Activated naive CD4-positive, alpha-beta T cell treated with anti-CD3 and anti-CD28 coated beads, Interleukin-2, amount 50 U/mL, for 24 hours (primary cell): ENCODE measurements at regions not wholly inside any gene's neighbourhood (a gene's known extent, or its start where the extent isn't known, plus 50 kb on each side); places are given as distances from the start of the nearest gene placed in this dataset.

Source experiments
- H3K27ac Mint-ChIP-seq: one replicate; pipeline ENCODE4 v1.8.0; 2021; ENCODE audit warnings: mild to moderate bottlenecking, mixed read lengths
- H3K27me3 Mint-ChIP-seq: one replicate; pipeline ENCODE4 v1.8.0; 2021; ENCODE audit warnings: mixed read lengths
- H3K36me3 Mint-ChIP-seq: one replicate; pipeline ENCODE4 v1.8.0; 2021; ENCODE audit warnings: mixed read lengths
- H3K4me1 Mint-ChIP-seq: one replicate; pipeline ENCODE4 v1.8.0; 2021; ENCODE audit warnings: mixed read lengths
- H3K4me3 Mint-ChIP-seq: one replicate; pipeline ENCODE4 v1.8.0; 2021; ENCODE audit warnings: mild to moderate bottlenecking, mixed read lengths
- H3K9me3 Mint-ChIP-seq: one replicate; pipeline ENCODE4 v1.8.0; 2021; ENCODE audit warnings: mixed read lengths

DNA sequence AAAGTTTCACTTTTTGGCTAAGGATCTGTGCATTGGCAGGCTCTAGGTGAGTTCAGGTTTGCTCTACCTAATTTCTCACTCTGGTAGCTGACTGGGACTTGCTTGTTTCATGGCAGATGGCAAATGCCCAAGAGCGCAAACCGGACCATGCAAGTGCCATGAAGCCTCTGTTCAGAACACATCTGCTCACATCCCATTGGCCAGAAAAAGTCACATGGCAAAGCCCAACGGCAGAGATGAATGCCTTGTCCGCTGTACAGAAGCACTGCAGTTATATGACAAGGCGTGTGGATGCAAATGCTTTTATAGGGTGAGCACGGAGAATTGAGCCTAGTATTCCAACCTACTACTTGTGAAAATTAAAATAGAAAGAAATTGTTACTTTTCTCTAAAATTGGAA is 202.2 kb upstream of the HMGA2 start:
- no peak overlapping the region for H3K27ac Mint-ChIP-seq
- no peaks in the 10 kb centered on the region for H3K36me3 Mint-ChIP-seq
- no peaks in the 10 kb centered on the region for H3K9me3 Mint-ChIP-seq
- no peak overlapping the region for H3K4me3 Mint-ChIP-seq
- no peaks in the 10 kb centered on the region for H3K4me1 Mint-ChIP-seq
- peaks cover 19% of the 10 kb centered on the region for H3K27me3 Mint-ChIP-seq

DNA sequence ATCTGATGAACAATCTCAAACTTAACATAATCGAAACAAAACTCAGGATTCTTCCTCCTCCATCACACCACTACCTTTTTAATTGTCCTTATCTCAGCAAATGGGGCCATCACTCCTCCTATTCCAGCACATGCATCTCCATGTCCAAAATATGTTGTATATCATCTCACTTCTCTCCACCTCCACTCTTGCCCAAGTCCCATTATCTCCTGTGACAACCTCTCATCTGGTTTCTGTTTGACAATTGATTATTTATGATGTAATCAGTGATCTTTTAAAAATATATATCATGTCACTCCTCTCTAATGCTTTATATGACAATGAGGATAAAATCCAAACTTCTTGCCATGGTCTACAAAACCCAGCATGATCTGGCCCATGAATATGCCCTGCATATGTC is 200.8 kb upstream of the HMGA2 start:
- Mint-ChIP-seq H3K27me3 (peaks cover 16% of the 10 kb centered on the region), H3K4me3 (no peak overlapping the region), H3K27ac (no peak overlapping the region), H3K9me3 (no peaks in the 10 kb centered on the region), H3K36me3 (no peaks in the 10 kb centered on the region), H3K4me1 (no peaks in the 10 kb centered on the region)

DNA sequence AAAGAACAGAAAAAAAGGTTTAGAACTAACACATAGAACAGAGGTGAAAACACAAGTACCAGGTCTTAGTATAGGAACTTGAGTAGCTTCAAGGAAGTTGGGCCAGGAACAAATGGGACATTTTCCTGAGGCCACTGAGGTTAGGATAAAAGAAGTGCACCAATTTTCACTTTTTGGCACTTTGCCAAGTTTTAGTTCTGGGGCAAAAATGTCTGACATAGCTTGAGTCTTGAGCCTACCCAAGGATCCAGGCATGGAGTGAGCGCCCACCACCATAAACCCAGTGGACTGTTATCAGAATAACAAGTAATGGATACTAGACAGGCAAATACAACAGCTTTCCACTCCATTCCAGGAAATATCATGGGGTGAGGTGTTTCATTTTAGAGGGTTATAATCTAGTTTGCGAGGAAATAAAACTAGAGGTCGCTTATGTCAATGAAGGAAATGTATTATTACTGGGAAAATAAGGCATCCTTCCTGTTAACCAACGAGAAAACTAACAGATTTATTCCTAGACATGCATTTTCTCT is 199.7 kb upstream of the HMGA2 start:
- no peak overlapping the region for H3K4me3 Mint-ChIP-seq
- H3K9me3 Mint-ChIP-seq = no peaks in the 10 kb centered on the region
- H3K27ac Mint-ChIP-seq = no peak overlapping the region
- no peaks in the 10 kb centered on the region for H3K36me3 Mint-ChIP-seq
- H3K27me3 Mint-ChIP-seq = peaks cover 12% of the 10 kb centered on the region
- H3K4me1 Mint-ChIP-seq = no peaks in the 10 kb centered on the region

DNA sequence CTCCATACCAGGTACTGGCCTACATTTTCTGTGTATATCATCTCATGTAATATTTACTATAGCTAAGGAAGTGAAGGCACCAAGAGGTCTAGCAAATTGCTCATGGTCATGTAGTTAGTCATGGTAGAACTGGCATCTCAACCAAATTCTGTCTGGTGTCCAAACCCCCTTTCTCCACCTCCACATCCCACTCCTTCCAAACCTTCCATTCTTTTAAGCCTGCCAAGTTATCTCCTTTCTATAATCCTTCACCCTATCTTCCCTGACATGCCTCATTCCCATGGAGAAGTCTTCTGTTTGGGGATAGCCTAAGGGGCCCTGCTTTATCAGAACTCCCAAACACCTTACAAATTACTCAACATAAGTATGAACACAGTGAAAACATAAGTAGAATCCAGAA is 196.2 kb upstream of the HMGA2 start:
- Mint-ChIP-seq H3K27me3 (peaks cover 7% of the 10 kb centered on the region), H3K4me3 (no peak overlapping the region), H3K9me3 (no peaks in the 10 kb centered on the region), H3K4me1 (no peaks in the 10 kb centered on the region), H3K27ac (no peak overlapping the region), H3K36me3 (no peaks in the 10 kb centered on the region)

DNA sequence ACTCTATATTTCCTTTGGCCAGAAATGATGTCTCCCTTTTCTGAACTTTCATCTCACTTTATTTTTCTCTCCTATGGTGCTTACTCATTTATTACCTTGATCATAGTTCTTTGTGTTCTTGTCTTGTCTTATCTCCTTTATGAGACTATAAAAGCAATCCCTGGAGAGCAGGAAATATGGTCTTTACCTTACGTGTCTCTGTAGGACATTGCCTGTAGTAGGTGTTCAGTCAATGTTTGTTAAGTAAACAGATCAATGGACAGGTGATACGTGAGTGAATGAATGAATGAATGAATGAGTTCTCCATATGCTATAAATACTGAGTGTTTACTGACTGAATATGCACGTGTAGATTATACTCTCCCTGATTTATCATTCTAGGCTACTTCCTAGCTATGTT is 193.7 kb upstream of the HMGA2 start:
- no peak overlapping the region for H3K4me3 Mint-ChIP-seq
- no peaks in the 10 kb centered on the region for H3K4me1 Mint-ChIP-seq
- H3K36me3 Mint-ChIP-seq = no peaks in the 10 kb centered on the region
- no peak overlapping the region for H3K27ac Mint-ChIP-seq
- H3K9me3 Mint-ChIP-seq = no peaks in the 10 kb centered on the region
- peaks cover 6% of the 10 kb centered on the region for H3K27me3 Mint-ChIP-seq

DNA sequence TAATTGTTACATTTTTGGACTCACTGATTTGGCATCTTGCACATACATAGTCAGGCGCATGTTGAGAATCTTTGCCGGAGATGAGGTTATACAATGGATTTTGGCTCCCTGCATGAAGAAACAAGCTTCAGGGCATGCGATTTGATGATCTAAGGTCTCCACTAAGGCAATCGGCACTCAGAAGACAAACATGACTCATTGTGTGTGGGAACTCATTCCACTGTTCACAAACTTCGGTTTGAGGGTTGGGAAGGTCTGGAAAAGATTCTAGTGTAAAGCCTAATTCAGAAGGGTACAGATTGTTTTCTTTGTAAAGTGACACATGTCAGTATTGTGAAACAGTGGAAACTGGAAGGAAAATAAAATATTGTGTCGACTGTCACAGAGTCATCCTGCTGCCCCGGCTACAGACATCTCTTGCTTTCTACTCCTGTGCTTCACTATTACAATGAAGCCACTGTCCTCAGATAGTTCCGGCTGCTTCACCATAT is 192.6 kb upstream of the HMGA2 start:
- no peak overlapping the region for H3K4me3 Mint-ChIP-seq
- no peaks in the 10 kb centered on the region for H3K4me1 Mint-ChIP-seq
- no peak overlapping the region for H3K27ac Mint-ChIP-seq
- H3K36me3 Mint-ChIP-seq = no peaks in the 10 kb centered on the region
- peaks cover 6% of the 10 kb centered on the region for H3K27me3 Mint-ChIP-seq
- no peaks in the 10 kb centered on the region for H3K9me3 Mint-ChIP-seq

DNA sequence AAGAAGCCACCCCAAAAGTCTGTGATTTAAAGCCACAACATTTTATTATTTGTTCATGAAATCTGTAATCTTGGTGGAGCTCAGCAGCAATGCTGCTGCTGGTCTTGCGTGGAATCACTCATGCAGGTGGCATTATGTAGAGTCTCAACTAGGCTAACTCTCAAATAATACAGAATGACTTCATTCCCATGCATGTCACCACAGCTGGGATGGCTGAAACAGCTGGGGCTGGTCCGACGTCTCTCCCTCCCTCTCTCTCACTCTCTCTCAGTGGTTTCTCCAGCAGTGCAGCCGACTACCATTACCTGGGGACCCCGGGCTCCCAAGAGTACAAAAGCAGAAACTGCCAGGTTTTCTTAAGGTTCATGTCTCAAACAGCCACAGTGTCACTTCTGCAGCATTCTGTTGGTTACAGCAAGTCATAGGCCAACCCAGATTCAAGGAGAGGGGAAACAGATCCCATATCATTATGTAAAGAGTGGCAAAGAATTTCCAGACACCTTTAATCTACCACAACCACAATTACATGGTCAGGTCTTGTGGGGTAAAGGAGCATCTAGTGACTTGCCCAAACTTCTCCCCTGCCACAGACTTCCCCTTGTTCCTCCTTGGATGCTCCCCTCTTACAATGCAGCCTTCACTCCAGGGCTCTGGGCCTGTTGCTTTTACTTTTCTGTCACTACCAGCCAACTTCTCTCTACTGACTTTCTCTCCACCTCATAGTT is 192.0 kb upstream of the HMGA2 start:
- peaks cover 6% of the 10 kb centered on the region for H3K27me3 Mint-ChIP-seq
- H3K9me3 Mint-ChIP-seq = no peaks in the 10 kb centered on the region
- no peaks in the 10 kb centered on the region for H3K4me1 Mint-ChIP-seq
- H3K36me3 Mint-ChIP-seq = no peaks in the 10 kb centered on the region
- no peak overlapping the region for H3K27ac Mint-ChIP-seq
- H3K4me3 Mint-ChIP-seq = no peak overlapping the region

DNA sequence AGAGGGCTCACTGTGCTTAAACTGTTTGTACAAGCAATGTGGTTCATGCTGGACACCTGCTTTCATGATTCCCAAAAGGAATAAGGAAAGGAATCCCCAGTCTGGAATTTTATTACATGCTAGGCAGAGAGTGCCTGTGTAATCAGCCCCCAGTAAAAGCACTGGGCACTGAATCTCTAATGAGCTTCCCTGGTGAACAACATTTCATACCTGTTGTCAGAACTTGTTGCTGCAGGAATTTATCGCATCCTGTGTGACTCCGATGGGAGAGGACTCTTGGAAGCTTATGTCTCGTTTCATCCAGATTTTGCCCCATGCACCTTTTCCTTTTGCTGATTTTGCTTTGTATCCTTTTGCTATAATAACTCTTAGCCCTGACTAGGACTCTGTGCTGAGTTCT is 190.2 kb upstream of the HMGA2 start:
- Mint-ChIP-seq H3K27me3 (peaks cover 6% of the 10 kb centered on the region), H3K4me3 (no peak overlapping the region), H3K4me1 (no peaks in the 10 kb centered on the region), H3K27ac (no peak overlapping the region), H3K36me3 (no peaks in the 10 kb centered on the region), H3K9me3 (no peaks in the 10 kb centered on the region)

DNA sequence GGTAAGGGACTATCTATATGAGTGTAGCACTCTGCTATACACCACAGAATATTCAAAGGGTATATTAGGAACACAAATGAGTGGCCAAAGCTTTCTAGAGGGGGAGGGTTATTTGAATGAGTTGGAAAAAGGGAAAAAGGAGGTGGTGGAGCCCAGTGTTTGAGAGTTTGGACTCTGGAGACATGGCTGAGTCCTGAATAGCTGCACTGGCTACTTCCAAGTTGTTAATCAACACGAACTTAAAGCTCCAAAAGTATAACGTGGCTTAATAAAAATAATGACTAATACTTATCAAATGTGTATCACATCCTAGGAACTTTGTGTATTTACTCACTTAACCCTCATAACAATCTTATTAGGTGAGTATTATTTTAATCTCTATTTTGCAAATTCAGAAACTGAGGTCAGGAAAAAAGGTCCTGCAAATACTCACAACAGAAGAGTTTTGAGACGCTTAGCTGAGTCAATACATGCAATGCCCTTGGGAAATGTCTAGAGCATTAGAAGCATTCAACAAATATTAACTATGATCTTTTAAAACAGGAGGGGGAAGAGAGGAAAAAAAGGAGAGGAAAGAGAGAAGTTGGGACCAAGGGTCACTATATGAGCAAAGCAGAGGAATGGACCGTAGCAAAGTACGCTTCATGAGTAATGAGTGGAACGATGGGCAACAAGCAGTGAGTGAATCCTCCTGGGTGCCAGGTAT is 189.5 kb upstream of the HMGA2 start:
- Mint-ChIP-seq H3K36me3 (no peaks in the 10 kb centered on the region), H3K4me3 (no peak overlapping the region), H3K27me3 (peaks cover 6% of the 10 kb centered on the region), H3K27ac (no peak overlapping the region), H3K4me1 (no peaks in the 10 kb centered on the region), H3K9me3 (no peaks in the 10 kb centered on the region)

DNA sequence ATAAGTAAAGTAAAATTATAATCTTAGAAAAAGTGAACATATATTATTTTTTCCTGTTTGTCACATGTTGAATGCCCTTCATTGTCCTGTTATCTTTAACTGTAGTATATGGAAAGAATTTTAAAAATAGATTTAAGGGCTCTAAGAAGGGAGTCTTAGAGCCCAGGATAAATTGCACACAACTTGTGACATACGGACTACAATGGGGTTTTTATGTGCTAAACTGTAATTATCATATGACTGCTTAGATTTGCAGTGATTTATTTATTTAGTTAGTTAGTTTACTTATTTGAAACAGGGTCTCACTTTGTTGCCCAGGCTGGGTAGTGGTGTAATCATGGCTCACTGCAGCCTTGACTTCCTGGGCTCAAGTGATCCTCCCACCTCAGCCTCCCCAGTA is 187.8 kb upstream of the HMGA2 start:
- H3K9me3 Mint-ChIP-seq = no peaks in the 10 kb centered on the region
- no peak overlapping the region for H3K27ac Mint-ChIP-seq
- no peaks in the 10 kb centered on the region for H3K36me3 Mint-ChIP-seq
- H3K4me1 Mint-ChIP-seq = no peaks in the 10 kb centered on the region
- H3K27me3 Mint-ChIP-seq = peaks cover 4% of the 10 kb centered on the region
- H3K4me3 Mint-ChIP-seq = no peak overlapping the region

DNA sequence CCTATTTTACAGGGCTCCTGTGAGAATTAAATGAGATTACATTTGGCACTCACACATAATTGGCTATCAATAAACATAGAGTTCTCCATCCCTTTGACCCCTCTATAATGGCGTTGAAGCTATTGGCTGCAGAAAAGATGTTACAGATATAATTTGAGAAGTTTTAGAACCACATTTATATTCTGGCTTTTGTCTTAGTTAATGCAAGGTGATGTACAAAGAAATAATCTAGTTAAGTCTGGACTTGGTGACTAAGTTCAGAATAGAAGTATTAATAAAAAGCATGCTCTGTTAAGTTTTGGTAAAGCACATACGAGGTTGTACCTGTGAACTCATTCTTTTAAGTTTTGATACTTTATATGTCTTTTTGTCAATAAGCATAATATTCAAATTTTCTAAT is 187.1 kb upstream of the HMGA2 start:
- Mint-ChIP-seq H3K36me3 (no peaks in the 10 kb centered on the region), H3K27ac (no peak overlapping the region), H3K9me3 (no peaks in the 10 kb centered on the region), H3K27me3 (peaks cover 2% of the 10 kb centered on the region), H3K4me1 (no peaks in the 10 kb centered on the region), H3K4me3 (no peak overlapping the region)

DNA sequence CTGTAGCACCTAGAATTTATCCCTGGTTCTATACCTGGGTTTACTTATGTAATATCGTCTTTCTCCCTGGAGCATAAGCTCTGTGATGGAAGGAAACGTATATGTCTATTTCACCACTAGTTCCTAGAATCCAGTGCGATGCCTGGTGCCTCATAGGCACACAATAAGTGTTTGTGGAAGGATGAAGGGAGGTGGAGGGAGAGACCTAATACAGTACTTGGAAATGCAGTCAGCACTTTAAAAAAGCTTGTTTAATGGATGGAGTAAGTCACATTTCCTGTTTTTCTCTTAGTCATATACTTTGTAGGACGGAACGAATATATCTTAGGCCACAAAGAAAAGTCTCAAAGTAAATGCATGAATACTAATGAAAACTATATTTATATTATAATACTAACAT is 186.5 kb upstream of the HMGA2 start:
- Mint-ChIP-seq H3K4me1 (no peaks in the 10 kb centered on the region), H3K27ac (no peak overlapping the region), H3K9me3 (no peaks in the 10 kb centered on the region), H3K27me3 (peaks cover 2% of the 10 kb centered on the region), H3K36me3 (no peaks in the 10 kb centered on the region), H3K4me3 (no peak overlapping the region)

DNA sequence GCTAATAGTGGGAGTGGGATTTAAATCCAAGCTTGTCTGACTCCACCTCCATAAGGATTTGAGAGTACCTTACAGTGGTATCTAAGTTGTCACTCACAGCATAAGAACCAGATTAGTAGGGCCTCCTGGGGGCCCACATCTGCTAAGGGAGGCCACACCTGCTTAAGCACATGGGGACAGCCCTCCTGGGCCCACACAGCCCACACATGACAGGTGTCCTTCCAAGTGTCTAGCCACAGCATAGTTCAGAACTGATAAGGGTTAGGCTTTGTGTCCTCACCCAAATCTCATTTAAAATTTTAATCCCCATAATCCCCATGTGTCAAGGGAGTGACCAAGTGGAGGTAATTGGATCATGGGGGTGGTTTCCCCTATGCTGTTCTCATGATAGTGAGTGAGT is 186.0 kb upstream of the HMGA2 start:
- peaks cover 2% of the 10 kb centered on the region for H3K27me3 Mint-ChIP-seq
- H3K36me3 Mint-ChIP-seq = no peaks in the 10 kb centered on the region
- H3K9me3 Mint-ChIP-seq = no peaks in the 10 kb centered on the region
- no peak overlapping the region for H3K4me3 Mint-ChIP-seq
- H3K27ac Mint-ChIP-seq = no peak overlapping the region
- H3K4me1 Mint-ChIP-seq = no peaks in the 10 kb centered on the region

DNA sequence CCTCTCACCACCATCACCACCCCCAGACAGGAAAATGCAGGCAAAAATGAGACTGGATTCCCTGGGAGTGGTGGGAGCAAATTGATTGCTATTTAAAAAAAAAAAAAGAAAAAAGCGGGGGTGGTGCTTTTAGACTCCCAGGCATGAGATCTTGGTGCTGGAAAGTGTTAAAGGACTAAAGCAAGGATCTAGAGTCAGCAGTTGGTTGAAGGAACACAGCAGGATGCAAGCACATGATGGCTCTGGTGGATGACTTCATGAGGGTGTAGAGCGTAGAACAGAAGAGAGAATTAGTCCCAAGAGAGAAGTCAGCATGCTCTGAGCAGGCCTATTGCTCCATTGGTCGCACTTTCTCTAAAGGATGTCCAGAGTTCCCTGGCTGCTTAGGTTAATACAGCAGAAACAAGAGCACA is 183.8 kb upstream of the HMGA2 start:
- no peak overlapping the region for H3K4me3 Mint-ChIP-seq
- no peak overlapping the region for H3K27ac Mint-ChIP-seq
- H3K4me1 Mint-ChIP-seq = no peaks in the 10 kb centered on the region
- no peaks in the 10 kb centered on the region for H3K36me3 Mint-ChIP-seq
- no peaks in the 10 kb centered on the region for H3K27me3 Mint-ChIP-seq
- H3K9me3 Mint-ChIP-seq = no peaks in the 10 kb centered on the region

DNA sequence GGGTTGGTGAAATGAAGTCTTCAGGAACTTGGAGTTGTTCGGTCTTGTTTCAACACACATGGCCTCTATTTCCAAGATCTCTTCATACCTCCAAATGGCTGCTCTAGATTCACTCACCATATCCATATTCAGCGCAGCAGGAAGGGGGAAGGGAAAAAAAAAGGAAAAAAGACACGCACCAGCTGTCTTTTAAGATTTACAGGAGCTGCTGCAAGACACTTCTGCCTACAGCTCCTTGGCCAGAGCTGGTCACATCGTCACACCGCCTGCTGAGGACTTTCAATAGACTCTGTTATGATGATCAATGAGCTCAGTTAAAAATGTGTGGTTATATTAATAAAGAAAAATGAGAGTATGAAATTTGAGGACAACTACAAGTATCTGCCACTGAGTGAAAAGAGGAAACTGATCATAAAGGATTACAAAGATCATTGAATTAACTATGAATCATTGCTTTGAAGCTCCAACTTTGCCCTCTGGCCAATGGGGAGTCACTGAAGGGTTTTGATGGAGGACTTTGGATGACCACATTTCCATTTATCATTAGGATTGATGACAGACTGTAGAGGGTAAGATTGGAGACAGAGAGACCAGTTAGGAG is 182.1 kb upstream of the HMGA2 start:
- no peak overlapping the region for H3K4me3 Mint-ChIP-seq
- H3K4me1 Mint-ChIP-seq = no peaks in the 10 kb centered on the region
- H3K27me3 Mint-ChIP-seq = no peaks in the 10 kb centered on the region
- H3K36me3 Mint-ChIP-seq = no peaks in the 10 kb centered on the region
- H3K27ac Mint-ChIP-seq = no peak overlapping the region
- H3K9me3 Mint-ChIP-seq = no peaks in the 10 kb centered on the region

DNA sequence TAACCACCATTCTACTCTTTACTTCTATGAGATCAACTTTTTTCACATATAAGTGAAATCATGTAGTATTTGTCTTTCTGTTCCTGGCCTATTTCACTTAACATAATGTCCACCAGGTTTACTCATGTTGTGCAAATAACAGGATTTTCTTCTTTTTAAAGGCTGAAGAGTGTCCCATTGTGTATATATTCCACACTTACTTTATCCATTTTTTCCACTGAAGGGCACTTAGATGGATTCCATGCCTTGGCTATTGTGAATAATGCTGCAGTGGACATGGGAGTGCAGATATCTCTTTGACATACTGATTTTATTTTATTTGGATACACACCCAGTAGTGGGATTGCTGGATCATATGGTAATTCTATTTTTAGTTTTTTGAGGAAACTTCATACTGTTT is 181.1 kb upstream of the HMGA2 start:
- Mint-ChIP-seq H3K36me3 (no peaks in the 10 kb centered on the region), H3K9me3 (no peaks in the 10 kb centered on the region), H3K4me3 (no peak overlapping the region), H3K4me1 (no peaks in the 10 kb centered on the region), H3K27me3 (no peaks in the 10 kb centered on the region), H3K27ac (no peak overlapping the region)
